SK-N-MC (cell line): ENCODE measurements at regions not wholly inside any gene's neighbourhood (a gene's known extent, or its start where the extent isn't known, plus 50 kb on each side); places are given as distances from the start of the nearest gene placed in this dataset.

Experiments
- EZH2 ChIP-seq: fragments of 200-600 bp; sonication (generic); IDR thresholded peaks from one replicate; pipeline ENCODE4 v1.6.1; 2017; ENCODE audit warnings: antibody characterized with exemption
- POLR2AphosphoS5 ChIP-seq: IDR thresholded peaks from 2 replicates; pipeline ENCODE4 v1.6.1; 2012; ENCODE audit warnings: mild to moderate bottlenecking, low read depth, low read length, borderline replicate concordance

DNA sequence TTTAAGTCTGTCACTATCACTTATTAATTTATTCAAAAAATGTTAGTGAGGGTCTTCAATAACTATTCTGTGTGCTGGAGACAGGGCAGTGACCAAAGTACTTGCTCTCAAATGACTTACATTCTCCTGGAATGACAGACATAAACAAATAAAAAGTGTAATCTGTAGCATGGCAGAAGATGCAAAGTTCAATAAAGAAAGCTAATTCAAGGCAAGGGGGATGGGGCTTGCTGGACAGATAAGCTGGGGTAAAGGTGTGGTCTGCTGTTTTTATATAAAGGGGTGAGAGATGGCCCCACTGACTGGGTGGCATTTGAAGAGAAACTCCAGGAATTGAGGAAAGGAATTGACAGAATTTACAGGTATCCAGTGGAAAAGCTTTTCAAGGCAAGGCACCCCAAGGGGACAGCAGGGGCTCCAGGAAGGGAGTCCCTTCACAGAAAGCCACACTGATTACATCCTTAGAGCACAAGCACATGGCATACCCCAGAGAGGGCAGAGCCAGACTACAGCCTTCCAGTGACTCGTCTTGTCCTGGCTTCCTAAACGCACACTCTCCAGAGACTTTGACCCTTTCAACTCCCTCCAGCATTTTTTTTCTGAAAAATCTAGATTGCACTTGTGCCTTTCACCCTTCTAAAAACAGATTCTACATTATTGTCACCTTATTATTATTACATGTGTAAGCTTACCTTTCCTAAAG is 123.7 kb upstream of the HS3ST3A1 start:
- TF ChIP-seq POLR2AphosphoS5 (no peak), EZH2 (no peak)
